ENCODE measurements at regions not wholly inside any gene's neighbourhood (a gene's known extent, or its start where the extent isn't known, plus 50 kb on each side); places are given as distances from the start of the nearest gene placed in this dataset.

GRCh38 chr2:111676291-111676822, 207.6 kb downstream of the ANAPC1 start:
- DNase-seq = no peak

- DNase-seq = no peak
Observed at GRCh38 chr2:111678161-111678560, 205.8 kb downstream of the ANAPC1 start.

- DNase-seq = no peak
Observed at GRCh38 chr2:111678651-111679050, 205.3 kb downstream of the ANAPC1 start.

DNA sequence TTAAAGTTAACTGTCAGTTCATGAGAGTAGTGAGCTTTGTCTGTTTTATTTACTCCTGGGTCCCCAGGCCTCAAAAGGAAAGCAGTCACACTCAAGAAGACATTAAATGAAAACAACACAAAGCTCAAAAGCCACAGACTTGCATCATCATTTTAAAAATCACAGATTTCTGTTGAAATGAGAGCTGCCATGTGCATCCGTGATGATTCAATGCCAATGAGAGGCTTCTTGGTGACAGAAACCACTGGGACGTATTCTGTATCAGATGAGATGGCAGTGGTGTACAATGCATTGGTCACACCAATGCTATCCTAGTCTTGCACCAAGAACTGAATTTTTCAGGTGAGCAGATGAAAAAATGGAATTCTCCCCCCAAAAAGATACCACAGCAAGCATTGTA, 204.8 kb downstream of the ANAPC1 start:
- DNase-seq = no peak

DNA sequence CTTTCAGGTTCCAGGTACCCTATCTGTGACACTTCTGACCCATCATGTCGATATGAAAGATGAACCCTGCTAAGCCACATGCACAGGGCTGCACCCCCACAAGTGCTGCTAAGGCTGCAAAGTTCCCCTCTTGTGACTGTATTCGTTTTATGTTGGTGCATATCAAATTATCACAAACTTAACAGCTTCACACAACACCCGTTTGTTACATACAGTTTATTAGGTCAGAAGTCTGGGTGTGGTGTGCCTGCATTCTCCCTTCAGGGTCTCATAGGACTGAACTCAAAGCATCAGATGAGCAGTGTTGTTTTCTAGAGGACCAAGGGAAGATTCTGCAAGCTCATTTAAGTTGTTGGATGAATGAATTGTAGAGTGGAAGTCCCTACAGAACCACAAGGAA, 199.4 kb downstream of the ANAPC1 start:
- DNase-seq = no peak

- DNase-seq = no peak
Observed at GRCh38 chr2:111685342-111685741, 198.7 kb downstream of the ANAPC1 start.

GRCh38 chr2:111686994-111687393, 197.0 kb downstream of the ANAPC1 start:
- no peak for DNase-seq

DNA sequence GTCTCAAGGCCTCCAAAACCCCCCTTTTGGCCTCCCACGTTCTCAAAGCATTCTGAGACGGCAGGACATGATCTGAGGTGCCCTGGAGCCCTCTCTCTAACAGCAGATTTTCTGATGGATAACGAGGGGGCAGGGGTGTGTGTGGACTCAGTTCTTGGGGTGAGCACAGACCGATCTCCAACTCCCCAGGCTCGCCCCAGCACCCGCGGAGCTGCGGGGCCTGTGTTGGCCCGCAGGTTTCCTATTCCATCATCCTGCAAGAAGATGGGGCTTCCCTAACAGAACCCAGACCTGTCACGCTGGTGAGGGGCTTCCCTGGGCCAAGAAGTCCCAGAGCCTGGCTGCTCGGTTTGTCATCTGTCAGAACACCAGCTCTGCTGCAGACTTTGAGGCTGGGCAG, 196.1 kb downstream of the ANAPC1 start:
- no peak for DNase-seq

DNA sequence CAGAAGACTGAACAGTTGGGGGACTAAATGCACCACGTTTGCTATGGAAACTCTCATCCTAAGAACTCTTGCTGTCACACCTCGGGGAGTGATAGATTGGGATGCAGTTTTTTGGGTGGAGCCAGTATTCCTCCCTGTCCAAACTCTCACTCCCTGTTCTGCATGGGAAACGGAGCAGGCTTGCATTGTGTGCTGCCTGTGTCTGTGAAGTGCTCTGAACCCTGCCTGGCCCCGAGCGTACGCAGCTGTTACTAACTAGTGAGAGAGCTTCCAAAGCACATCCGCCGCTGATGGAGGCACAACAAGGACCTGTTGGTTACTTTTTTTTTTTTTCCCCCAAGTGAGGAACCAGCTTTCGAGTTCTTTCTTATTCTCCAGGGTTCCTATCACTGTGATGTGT, 195.5 kb downstream of the ANAPC1 start:
- DNase-seq = no peak

DNA sequence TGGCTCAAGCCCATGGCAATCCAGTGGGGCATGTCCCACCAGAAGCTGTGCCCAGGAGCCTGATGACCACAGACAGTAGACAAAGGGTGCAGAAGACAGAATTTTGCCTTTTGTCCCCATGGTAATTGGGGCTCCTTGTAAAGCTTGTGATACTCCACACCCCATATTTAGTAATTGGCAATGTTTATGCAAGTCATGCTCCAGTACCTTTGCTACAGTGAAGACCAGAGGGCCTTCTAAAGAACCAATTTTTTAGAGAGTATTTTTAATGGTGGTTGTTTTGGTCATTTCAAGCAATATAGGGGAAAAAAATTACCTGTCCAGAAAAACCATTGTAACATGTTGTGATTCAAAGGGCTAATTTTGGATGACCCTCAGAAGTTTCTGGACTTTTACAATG, 194.8 kb downstream of the ANAPC1 start:
- DNase-seq = no peak

GRCh38 chr2:111689941-111690340, 194.1 kb downstream of the ANAPC1 start:
- no peak for DNase-seq

DNA sequence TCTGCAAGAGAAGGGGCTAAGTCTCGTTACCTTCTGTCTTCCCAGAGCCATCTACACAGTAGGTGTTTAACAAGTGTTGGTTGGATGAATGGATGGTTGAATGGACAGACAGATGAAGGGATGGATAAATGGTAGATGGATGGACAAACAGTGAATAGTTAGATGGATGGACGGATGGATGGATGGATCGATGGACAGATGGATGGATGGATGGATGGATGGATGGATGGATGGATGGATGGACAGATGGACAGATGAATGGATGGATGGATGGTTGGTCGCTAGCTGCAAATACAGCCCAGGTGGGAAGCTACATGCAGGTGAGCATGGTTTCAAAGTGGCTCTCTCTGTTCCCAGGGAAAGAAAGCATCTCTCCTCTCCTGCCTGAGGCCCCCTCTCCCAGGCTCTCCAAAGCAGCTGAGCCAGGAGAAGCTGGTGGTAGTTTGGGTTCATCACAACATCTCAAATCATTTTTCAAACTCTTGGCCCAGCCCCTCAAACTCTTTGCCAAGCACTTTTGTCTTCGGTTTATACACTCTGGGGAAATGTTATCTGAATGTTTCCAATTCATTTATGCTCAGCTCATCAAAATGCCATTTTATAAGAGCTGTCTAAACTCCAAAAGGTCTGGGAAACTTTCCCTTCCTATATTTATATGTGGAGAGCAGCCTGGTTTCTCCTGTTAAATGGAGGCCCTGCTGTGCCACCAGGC, 192.7 kb downstream of the ANAPC1 start:
- no peak for DNase-seq

DNA sequence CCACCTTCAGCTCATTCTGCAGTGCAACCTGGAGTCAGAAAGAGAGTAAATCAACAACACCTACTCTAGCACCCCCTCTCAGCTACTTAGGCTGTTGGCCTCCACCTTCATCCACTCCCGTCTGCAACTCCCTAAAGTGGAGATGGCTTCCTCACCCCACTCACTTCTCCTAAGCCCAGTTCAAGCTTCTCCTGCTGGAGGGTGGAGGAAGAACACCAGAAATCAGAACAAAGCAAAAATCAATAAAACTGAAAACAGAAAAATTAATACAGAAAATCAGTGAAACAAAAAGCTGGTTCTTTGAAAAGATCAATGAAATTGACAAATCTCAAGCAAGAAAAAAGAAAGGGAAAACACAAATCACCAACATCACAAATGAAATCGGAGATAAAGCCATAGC, 191.7 kb downstream of the ANAPC1 start:
- DNase-seq = no peak

- no peak for DNase-seq
Observed at GRCh38 chr2:111694700-111695101, 189.3 kb downstream of the ANAPC1 start.

DNA sequence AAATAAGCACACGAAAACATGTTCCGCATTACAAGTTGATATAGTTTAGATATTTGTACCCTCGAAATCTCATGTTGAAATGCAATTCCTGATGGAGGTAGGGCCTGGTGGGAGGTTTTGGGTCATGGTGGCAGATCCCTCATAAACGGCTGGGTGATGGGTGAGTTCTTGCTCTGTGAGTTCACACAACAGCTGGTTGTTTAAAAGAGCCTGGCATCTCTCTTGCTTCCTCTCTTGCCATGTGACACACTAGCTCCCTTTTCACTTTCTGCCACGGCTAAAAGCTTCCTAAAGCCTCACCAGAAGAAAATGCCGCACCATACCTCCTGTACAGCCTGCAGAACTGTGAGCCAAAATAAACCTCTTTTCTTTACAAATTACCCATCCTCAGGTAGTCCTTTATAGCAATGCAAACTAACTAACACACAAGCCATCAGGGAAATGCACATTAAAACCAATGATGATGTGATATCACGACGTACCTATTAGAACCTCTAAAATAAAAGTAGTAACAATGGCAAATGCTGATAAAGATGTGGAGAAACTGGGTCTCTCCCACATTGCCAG, 188.5 kb downstream of the ANAPC1 start:
- no peak for DNase-seq

- DNase-seq = no peak
Observed at GRCh38 chr2:111696226-111696625, 187.8 kb downstream of the ANAPC1 start.

GRCh38 chr2:111697560-111697959, 186.4 kb downstream of the ANAPC1 start:
- no peak for DNase-seq

- no peak for DNase-seq
Observed at GRCh38 chr2:111698089-111698488, 185.9 kb downstream of the ANAPC1 start.

DNA sequence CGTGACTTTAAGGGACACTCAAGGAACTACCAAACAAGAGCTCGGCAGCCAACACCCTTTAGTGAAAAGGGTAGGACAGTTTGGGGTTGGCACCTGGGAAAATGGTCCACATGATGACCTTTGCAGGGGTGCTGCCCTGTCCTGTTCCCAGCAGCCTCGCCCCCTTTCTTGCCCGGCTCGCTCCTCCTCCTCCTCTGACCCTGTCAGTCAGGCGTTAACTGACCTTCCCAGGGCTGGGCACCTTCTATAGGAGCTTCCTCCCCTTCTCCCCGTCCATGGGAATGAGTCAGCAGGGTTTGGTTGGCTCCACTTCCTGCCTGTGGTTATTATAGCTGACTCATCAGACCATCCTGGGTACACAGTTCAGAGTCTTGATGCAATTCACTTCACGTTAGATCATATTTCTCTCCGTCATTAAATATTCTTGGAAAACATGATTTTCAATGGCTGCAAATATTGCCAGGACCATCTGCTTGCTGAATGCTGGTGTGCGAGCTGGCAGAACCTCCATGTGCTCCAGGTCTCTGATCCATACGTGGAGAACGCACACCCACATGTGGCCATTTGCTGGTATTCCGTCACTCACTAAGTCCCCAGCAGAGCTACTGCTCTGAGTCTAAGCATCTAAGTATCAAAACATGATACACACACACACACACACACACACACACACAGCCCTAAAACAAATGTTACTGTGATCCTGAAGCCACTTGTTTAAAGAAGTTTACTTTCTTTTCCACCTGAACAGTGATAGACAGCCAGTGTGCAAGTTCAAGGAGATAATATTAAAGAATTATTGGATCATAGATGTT, 185.0 kb downstream of the ANAPC1 start:
- DNase-seq = peak; percentile 73

GRCh38 chr2:111701266-111701665, 182.7 kb downstream of the ANAPC1 start:
- DNase-seq = peak; percentile 54

DNA sequence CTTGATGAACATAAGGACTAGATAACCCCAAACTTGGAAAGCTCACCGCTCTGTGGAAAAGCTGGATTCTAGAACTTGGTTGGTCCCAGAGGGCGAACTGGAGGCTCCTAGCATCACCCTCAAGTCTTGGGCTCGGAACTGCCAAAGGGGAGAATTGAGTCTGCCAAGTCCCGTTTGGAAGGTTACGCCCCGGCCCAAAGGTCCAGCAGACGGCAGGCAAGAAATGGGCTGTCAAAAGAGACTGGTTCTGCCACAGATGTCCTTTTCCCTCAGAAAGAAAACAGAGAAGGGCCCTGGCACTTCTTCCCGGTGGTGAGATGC, 182.2 kb downstream of the ANAPC1 start:
- DNase-seq = no peak

- peak; percentile 82 for DNase-seq
Observed at GRCh38 chr2:111702119-111702803, 181.7 kb downstream of the ANAPC1 start.

DNA sequence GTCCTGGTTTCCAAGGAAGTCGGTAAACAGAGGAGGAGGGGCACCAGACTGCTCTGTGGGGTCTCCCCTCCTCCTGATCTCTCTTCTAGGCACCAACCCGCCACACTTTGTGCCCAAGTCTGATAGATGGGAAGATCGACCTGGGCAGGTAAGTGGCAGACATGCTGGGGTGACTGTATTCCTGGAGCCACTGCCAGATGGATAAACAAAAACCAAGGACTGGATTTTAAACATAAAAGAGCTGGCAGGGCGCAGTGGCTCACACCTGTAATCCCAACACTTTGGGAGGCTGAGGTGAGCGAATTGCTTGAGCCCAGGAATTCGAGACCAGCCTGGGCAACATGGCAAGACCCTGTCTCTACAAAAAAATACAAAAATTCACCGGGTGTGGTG, 181.2 kb downstream of the ANAPC1 start:
- DNase-seq = peak; percentile 55

All from activated CD8-positive, alpha-beta memory T cell treated with anti-CD3 and anti-CD28 coated beads for 24 hours (primary cell).